ENCODE measurements at regions not wholly inside any gene's neighbourhood (a gene's known extent, or its start where the extent isn't known, plus 50 kb on each side); places are given as distances from the start of the nearest gene placed in this dataset.
"Not testable (repeated sequence)": the region's sequence is repeated elsewhere in the genome, so short reads cannot be mapped to it uniquely, and the experiment has no call there.

DNA sequence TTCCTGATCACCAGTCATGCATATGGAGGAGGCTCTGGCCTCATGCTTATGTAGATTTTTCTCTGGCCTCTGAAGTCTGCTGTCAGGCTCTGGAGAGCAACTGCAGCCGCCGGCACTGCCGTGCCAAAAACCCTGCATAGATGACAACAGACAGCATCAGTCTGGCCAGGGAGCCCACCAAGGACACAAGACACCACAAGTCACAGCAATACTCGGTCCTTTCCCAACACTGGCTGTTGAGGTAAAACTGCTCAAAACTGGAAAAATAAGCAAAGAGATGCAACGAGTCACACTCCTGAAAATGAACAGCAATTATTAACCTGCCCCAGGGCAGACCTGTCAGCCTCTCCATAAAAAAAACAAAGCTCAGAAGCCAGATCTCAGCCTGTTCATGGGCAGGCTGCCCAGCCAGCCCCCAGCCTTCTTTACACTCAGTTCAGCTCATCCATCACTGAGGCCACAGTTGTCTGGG is 186.0 kb upstream of the RAB6C start:
- no peak for DNase-seq (ENCODE audit: low spot score)

DNA sequence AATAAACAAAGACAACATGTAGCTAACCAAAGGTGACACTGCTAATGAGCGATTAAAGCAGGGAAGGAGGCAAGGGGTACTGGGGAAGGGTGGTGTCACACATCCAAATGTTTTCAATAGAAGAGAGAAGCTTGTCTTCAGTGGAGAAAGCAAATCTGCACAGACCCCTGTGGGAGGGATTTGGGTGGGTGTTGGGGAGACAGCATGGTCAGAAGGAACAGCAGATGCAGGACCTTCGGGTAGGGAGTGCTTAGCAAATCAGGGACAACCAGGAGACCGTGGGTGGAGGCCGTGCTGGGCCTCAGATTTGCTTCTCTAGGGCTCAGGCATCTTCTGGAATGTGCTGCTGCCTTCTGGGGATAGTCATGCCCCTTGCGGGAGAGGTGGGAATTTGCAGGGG is 185.3 kb upstream of the RAB6C start:
- no peak for DNase-seq (ENCODE audit: low spot score)

DNA sequence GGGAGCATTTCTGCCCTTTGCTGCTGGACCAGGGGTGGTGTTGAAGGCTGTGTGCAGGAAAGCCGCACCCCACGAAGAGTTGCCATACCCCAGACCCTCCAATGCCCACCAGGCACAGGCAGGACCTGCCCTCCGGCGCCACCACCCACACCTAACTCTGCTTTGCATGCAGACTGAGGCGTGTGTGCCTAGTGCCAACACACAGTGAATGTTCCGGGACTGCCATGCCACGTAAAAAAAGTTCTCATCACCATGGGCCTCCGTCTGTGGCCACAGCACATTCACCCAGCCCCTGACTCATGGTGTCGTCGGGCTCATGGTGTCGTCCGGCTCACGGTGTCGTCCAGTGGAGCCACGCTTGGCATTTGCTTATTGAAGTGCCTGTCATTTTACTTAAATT is 184.9 kb upstream of the RAB6C start:
- DNase-seq (ENCODE audit: low spot score), result no peak

DNA sequence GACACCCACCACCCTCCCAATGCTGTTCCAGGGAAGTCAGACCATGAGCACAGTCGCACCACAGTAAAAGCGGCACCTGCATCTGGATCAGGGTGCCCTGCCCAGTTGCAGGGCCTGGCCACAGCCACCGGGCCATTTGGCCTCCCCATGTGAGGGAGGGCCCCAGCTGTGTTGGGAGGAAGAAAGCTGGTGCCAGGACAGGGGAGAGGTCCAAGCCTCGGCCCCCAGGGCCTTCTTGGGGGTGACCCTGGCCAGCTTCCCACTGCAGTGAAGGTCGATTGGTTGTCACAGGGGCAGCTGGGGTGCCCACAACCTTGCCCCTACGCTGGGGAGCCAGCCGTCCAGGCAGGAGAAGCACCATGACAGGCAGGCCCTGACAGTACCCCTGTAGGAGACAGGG is 183.2 kb upstream of the RAB6C start:
- DNase-seq (ENCODE audit: low spot score), result no peak

DNA sequence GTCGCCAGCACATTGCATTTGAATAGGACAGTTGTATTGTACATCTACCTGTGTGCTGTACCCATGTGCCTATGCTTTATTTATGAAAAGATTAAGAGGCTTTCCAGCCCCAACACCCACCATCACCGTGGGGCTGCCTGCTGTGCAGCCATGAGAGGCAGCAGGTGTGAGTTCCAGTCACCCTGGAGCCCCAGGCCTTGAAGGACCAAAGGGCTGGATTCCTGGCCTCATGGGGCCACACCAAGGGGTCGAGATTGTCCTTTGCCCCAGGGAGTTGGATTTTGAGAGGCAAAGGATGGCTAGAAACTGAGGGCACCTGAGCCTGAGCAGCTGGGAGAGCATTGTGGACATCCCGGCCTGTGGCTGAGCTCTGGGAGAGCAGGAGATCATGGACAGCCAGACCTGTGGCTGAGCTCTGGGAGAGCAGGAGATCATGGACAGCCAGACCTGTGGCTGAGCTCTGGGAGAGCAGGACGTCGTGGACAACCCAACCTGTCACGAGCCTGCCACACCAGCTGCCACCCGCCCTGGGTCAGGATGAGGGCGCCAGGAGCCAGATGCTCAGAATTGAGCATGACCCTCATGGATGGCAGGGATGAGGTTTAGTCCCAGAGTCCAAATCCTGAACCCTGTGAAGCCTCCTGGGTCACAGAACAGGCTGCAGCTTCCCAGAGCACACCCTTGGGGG is 182.5 kb upstream of the RAB6C start:
- DNase-seq (ENCODE audit: low spot score), result no peak

DNA sequence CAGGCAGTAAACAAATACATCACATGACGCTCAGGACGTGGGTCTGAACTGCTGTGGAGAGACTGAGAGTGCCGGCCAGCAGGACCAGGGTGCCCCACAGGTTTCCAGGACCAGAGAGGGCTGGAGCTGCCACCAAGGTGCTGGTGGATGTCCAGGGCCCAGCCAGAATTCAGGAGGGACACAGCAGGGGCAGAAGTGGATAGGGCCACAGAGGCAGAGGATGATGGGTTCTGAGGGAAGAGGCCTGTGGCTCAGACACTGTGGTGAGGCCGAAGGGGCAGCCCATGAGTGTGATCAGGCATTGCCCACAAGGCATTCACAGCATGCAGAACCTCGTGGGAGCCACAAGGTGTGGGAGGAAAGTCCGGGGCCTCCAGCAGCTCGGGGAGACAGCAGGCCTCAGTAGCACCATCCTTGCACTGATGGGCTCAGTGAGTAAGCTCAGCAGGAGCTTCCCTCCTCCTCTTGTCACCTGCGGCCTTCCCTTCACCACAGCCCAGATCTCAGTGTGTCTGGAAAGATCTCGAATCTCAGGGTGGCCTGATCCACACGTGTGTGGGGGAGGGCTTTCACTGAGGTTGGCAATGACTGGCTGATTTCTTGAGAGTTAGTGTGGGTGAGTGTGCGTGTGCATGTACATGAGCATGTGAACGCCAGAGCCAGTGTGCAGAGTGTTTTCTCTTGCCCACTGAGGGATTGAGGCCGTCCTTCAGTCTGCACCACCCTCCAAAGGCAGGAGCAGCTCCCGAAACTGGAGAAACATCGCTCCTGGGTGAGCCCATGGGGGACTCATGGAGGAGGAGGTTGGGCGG is 181.8 kb upstream of the RAB6C start:
- no peak for DNase-seq (ENCODE audit: low spot score)

DNA sequence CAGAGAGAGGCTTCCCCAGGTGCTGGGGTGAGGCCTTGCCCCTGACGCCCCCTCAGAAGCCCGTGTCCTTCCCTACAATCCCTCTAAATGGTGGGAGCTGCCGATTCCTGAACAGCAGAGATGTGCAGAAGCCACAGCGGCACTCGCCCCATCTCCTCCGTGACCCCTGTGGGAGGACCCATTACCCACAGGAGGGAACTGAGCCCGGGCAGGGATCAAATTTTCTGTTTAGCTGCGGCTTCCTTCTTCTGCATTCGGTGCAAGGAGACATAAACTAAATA is 181.2 kb upstream of the RAB6C start:
- no peak for DNase-seq (ENCODE audit: low spot score)

DNA sequence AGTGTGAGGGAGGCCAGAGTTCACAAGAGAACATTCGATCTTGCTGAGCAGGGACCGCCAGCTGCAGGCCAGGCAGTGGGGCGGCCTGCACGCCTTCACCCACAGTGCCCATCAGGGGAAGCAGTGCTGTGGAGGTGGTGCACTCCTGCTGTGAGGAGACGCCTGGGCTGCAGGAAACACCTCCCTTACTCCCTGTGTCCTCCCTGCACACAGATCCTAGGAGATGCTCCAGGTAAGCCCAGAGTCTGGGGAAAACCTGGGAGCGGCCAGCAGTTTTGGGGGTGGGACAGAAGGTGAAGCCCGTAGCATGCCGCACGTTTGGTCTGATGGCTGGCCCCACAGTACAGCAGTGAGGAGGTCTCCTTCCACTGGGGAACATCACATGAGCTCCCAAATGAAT is 180.8 kb upstream of the RAB6C start:
- DNase-seq (ENCODE audit: low spot score), result no peak

DNA sequence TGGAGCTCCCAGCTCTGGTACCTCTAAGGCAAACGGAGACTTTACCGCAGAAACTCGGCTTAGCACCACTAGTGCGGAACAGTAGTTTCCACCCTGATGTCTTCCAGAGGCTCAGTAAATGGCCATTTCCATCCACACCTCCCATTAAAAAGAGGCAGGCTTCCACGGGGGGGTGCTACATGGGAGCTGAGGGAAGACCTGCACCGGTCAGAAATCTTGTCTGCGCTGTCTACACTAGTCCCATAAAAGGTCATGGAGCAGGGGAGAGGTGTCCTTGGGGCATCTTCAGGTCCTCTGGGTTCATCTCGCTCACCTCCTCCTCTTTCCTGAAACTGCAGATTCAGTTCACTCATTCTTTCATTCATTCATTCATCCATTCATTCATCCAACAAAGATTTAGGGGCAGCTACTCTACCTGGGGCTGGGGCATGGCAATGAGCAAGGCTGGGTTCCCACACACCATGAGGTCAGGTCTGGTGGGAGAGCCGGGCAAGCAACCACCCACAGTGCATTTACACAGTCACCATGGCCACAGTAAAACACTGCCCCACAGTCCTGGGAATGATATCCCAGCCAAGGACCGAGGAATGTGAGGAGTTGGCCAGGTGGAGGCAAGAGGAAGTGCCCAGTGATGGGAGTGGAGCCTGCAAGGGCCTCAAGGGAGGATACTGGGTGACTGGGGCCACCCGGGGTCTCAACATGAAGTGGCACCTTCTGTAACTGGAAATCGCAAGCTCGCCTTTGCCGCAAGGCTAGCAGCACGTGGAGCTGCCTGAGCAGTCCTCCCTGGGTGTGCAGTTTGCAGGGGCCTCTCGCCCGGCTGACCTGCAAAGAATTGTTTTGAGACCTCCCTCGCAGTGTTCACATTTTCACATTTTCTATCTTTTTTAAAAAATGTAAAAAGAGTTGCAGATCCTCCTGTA is 180.2 kb upstream of the RAB6C start:
- DNase-seq (ENCODE audit: low spot score), result no peak

DNA sequence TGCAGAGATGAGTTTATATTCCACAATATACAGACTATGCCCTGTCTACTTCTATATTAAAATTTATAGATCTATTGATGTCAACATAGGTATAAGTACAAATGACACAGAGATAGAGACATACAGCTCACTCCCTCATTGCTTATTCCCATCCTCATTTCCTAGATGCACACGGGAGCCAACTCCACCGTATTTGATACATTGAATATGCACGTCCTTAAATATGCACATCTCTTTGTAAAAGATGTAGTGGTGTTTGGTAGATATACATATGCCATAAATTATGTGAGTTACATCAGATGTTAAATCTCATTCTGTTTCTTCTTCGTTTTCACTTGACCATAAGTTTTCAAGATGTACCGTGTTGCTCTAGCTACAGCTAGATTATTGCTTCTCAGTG is 179.2 kb upstream of the RAB6C start:
- no peak for DNase-seq (ENCODE audit: low spot score)

DNA sequence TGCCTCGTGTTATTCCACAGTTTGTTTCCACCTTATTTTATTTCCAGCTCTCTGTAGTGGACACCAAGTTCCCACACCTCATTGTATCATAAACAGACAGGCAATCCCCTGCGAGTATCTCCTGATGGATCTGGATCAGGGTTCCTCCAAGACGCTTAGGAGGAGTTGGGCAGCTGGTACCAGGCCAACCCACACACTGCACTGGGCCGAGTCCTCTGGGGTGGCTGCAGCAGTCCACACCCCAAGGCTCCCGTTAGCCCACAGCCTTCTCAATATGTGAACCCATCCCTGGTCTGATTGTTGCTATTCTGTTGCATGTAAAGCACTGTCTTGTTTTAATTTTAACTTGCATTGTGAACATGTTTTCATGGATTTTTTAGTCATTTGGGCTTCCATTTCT is 178.8 kb upstream of the RAB6C start:
- no peak for DNase-seq (ENCODE audit: low spot score)

DNA sequence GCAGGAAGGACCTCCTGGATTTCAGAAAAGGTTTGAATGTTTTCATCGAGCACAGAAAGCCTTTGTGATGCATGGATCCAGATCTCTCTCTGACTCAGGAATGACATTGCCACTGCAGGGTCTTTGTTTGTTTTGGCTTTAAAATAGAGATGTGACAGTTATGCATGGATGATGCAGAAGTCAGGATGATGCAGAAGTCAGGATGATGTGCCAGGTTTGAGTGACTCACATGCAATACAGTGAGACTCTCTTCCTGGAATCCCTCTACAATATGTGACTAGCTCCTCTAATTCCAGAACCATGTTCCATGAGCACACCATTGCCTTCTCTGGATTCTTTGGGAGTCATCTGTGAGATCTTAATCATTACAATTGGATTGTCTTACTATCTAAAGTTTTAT is 177.9 kb upstream of the RAB6C start:
- no peak for DNase-seq (ENCODE audit: low spot score)

DNA sequence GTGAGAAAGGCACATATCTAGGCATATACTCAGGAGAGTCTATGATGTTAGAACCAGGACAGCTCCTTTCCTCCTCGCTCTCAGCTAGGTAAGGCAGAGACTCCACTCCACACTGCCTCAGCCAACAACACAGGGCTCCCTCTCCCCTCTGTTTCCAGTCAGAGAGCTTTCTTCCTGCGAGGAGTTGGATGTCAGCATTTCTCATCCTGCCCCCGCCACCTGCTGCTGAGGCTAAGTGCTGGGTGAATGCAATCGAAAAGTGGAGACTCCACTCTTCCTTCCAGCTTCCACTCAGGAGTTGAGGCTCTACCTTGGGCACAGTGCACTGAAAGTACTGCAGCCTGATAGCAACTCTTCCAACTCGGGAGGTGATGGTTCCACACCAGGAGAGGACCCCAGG is 177.2 kb upstream of the RAB6C start:
- no peak for DNase-seq (ENCODE audit: low spot score)

DNA sequence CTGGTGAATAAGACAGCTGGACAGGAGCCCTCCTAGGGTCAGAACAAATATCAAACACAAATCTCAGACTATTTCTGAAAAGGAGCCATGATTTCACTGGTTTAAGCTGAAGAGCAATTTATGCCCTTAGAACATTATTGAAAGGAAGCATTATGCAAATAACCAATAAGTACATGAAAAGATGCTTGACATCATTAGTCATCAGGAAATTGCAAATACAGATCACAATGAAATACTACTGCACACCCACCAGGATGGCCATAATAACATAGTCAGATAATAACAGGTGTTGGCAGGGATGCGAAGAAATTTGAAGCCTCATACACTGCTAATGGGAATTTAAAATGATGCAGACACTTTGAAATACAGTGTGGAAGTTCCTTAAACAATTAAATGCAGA is 176.4 kb upstream of the RAB6C start:
- no peak for DNase-seq (ENCODE audit: low spot score)

DNA sequence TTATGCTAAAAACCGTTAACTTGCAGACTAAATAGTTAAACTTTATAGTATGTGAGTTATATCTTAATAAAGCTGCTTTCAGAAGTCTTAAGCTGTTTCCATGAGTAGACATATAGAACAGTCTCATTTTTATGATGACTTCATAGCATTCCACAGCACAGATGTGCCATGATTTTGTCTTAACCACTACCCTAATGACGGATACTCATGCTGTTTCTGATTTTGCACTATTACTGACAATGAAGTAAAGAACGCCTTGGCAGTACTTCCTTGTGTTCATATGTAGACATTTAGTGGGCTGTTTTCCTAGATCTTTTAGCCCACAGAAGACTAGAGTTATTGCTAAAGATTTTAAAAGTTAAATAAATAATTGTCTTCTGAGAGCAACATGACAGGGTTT is 175.6 kb upstream of the RAB6C start:
- DNase-seq (ENCODE audit: low spot score), result no peak

DNA sequence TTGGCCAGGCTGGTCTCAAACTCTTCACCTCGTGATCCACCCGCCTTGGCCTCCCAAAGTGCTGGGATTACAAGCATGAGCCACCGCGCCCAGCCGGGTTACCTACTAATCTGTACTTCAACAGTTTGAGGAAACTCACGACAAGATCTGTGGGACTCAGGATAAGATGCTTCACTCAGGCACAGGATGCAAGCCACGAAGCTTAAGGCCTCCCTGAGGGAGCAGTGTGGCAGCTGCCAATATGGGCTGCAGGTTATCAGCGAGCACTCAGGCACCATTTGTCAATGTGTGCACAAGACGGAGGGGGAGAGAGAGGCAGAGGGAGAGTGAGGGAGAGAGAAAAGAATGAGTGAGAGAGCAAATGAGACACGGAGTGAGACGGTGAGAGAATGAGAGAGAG is 173.6 kb upstream of the RAB6C start:
- DNase-seq (ENCODE audit: low spot score), result no peak

DNA sequence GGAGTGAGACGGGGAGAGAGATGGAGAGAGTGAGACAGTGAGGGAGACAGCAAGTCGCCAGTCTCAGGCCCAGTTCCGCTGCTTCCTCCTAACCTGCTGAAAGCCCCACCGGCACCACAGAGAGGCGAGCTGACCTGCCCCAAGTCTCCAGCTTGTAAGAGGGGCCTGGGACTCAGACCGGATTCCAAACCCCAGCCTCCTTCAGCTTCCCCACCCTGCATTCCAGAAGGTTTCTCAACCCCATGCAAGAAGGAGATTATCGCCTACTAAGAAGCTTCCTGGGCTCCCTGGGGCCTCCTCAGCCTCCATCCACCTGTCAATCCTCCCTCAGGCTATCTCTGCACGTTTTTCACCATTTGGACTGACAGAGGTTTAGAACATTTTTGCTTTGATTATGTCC is 173.1 kb upstream of the RAB6C start:
- DNase-seq (ENCODE audit: low spot score), result no peak

DNA sequence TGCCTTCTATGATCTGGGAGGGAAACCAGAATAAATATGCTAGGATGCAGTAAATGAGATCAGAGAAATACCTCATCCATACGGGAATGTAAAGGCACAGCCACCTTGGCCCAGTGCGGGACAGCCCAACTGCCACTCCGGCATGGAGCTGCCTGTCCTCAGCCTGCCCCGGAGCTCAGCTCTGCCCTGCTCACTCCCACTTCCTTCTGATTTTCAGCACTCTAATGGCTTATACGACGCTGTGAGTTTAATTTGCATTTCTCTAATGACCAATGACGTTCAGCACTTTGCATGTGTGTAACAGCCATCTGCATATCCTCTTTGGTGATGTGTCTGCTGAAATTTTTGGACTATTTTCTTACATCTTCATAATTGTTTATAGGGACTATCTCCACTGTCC is 172.5 kb upstream of the RAB6C start:
- DNase-seq (ENCODE audit: low spot score), result no peak

DNA sequence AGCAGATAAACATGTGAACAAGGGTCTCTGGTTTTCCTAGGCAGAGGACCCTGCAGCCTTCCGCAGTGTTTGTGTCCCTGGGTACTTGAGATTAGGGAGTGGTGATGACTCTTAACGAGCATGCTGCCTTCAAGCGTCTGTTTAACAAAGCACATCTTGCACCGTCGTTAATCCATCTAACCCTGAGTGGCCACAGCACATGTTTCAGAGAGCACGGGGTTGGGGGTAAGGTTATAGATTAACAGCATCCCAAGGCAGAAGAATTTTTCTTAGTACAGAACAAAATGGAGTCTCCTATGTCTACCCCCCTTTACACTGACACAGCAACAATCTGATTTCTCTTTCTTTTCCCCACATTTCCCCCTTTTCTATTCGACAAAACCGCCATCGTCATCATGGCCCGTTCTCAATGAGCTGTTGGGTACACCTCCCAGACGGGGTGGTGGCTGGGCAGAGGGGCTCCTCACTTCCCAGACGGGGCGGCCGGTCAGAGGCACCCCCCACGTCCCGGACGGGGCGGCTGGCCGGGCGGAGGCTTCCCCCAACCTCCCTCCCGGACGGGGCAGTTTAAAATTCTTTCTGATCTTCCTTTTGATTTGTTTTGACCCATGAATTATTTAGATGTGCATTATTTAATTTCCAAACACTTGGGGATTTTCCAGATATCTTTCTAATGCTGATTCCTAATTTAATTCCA is 171.7 kb upstream of the RAB6C start:
- not testable (repeated sequence) for DNase-seq (ENCODE audit: low spot score)

DNA sequence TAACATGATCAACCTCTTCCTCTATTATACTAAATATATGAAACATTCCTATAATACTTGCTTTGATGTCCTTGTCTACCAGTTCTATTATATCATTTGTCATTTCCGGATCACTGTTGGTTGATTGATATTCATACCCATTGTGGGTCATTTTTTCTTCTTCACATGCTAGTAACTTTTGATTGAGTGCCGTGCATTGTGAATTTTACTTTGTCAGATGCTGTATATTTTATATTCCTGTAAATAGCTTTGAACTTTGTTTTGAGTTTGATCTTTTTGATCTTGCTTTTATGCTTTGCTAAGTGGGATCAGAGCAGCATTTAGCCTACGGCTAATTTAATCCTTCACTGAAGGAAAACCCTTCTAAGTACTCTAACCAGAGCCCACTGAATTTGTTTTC is 168.9 kb upstream of the RAB6C start:
- no peak for DNase-seq (ENCODE audit: low spot score)

DNA sequence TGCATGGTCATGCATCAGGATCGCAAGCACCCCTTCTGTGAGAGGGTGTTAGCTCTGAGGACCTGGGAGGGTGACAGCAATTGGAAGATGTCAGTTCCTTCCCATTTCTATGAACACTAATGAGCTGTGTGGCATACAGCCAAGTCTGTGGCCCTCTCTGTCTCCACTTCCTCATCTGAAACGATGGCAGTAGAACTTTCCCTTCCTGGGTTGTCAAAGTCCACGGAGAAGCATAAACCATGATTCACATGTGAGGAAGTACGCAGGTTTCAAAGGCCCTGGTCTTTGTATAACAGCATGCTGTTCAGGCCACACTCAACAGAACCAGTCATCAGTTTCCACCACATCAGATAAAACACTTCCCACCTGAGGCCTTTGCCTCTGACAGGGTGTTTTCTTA is 167.4 kb upstream of the RAB6C start:
- peak; percentile 71 for DNase-seq (ENCODE audit: low spot score)

DNA sequence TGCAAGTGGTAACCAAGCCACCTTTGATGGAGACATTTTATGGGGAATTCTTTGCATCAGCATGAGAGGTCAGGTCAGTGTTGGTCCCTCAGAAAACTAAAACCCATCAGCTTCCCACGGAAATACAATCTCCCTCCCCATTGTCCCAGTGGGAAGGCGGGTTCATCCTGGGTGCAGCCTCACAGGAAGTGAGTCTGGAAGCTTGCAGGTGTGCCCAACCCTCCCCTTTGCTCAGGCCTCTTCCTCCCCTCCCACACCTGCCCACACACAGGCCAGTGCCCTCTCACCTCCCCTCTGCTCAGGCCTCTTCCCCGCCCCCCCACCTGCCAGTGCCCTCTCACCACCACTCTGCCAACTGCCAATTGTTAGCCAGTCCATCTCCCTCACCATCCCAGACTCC is 166.8 kb upstream of the RAB6C start:
- DNase-seq (ENCODE audit: low spot score), result no peak
